ENCODE measurements at regions not wholly inside any gene's neighbourhood (a gene's known extent, or its start where the extent isn't known, plus 50 kb on each side); places are given as distances from the start of the nearest gene placed in this dataset.

GRCh38 chr18:67951137-67951536 is 434.6 kb upstream of the DSEL start:
- DNase-seq: no peak

DNA sequence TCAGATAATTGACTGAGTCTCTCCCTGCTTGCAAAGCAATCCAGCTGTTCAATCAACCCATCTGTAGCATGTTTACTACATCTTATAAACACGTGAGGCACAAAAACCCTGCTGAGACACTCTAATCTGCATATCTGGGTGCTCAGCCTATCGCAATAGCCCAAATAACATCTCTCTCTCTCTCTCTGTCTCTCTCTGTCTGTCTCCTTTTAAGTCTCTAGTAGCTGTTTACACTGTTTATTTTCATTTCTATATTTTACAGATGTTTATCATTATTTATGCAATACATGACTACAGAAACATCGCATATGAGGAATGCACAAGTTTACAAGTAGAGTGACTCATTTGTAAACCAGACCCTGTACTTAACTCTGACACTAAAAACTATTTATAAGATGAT is 422.1 kb upstream of the DSEL start:
- no peak for DNase-seq

DNA sequence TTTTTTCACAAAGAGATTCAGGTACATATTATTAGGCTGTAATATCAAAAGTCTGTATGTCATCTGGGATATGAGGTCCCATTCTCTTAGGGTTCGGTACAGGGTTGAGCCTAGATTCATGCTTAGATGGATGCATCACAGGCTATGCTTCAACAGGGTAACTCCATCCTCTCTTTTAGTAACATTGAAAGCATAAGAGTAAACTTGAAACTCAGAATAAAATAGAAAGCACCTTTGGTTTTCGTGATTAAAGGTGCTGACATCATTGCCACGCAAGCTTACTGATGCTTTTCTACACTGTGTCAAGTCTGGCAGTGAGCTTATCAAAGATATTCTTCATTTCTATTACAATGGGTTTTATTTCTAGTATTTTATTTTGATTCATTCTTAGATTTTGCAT is 419.1 kb upstream of the DSEL start:
- no peak for DNase-seq

- DNase-seq: no peak
Observed at GRCh38 chr18:67933271-67933670, 416.8 kb upstream of the DSEL start.

DNA sequence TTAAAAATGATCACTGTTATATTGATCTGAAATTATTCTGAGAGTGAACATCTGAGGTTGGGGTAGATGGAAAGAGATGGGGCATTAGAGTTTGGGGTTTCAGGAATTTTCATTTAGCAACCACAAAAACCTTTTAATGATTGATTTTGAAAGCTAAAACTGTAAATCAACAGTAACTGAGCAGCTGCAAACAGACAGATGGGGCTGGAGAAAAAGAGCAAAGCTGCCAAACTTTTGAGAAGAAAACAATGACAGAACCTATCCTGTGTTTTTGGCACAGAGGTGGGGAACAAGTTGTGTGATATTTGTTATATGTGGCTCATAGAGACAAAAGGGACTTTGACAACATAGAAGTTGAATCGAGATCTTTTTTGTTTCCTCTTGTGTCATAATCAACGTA is 415.8 kb upstream of the DSEL start:
- DNase-seq: no peak

DNA sequence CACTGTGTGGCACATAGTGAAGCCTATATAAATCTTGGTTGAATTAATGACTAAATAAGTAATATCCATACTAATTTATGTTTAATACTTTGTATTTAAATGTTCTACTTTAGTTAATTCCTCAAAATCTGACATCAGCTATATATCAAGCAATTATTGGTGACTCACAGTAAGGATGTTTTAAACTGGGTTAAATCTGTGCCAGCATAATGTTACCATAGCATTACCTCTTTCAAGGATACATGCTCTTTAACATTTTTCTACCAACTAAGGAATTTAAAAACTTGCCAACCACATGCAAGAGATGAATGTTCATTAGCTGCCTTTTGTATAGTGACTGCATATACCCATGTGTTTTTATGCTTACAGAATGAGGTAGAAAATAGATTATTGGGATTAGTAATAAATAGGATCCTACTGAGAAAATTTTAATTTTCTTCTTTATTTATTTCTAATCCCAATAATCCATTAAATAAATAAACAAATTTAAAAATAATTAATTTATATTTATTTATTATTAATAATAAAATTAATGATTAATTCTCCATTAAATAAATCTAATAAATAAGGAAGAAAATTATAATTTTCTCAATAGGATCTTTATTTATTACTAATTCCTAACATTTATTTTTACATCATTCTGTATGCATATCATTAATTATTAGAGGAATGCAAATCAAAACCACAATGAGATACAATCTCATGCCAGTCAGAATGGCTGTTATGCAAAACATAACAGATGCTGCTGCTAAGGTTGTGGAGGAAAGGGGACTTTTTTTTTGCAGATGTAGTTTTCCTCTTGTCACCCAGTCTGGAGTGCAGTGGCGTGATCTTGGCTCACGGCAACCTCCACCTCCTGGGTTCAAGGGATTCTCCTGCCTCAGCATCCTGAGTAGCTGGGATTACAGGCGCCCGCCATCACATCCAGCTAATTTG is 410.7 kb upstream of the DSEL start:
- DNase-seq: no peak

DNA sequence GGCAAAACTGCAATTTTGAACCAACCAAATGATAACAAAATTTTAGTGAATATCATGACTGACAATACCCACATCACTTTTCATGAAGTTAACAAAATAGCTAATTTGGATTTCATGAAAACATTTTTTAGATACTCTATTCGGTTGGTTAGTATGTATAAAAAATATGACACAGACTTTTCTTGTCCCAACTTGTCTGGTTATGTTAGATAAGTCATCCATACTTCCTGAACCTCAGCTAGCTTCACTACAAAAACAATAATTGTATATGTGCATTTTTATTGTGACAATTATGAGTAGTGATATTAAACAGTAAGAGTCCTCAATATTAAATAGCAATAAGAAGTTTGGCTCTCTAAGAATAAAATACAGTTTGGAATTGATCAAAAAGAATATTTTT is 408.1 kb upstream of the DSEL start:
- DNase-seq: no peak

DNA sequence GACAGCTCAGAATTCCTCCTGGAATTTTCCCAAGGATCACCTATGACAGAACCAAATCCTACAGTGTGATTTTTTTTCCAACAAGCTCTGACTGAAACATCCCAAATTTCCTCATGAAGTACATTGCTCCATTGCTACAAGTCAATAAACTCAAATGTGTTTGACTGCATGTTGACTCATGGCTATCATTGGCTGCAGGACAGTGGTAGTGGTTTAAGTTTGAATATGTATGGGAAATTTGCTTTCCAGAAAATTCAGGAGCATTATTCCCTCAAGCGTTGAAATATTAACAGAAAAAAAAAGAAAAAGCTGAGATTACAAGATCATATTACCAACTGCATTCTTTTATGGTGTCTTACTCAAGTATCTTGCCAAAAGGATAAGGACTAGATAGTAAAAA is 402.8 kb upstream of the DSEL start:
- DNase-seq: no peak

DNA sequence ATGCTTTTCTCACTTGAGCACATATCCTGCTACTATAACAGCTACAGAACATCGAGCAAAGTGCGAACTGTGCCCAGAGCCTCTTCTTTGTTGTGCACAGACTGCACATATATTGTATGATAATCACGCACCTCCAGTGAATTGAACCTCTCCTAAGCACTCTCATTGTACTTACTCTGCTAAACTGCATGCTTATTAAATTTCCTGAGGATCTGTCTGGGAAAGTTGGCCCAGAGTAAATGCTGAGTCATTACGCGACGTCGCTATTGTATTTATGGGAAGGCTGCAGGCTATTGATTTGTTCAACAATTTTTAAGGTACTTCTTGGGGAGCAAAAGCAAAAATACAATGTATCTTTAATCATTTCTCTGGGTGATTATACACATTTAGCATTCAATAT is 399.6 kb upstream of the DSEL start:
- peak; percentile 14 for DNase-seq

GRCh38 chr18:67913040-67913439 is 396.5 kb upstream of the DSEL start:
- DNase-seq: no peak

- no peak for DNase-seq
Observed at GRCh38 chr18:67901573-67901972, 385.1 kb upstream of the DSEL start.

- no peak for DNase-seq
Observed at GRCh38 chr18:67896451-67896850, 379.9 kb upstream of the DSEL start.

DNA sequence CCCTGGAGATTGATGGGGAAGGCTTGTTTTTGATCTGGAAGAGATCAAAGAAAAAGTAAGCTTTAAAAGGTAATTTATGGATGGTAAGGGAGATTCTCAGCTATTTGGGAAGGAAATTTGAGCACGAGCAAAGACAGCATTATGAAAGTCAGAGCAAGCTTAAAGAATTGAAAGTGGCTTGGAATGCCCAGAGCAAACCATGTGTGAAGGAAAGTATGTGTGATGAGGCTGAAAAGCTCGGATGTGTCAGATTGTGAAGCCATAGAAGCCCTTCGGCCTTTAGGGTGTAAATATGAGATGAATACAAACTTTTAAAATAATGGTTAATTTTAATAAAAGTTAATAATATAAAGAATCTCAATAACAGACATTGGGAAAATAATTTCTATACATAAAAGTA is 377.4 kb upstream of the DSEL start:
- no peak for DNase-seq

DNA sequence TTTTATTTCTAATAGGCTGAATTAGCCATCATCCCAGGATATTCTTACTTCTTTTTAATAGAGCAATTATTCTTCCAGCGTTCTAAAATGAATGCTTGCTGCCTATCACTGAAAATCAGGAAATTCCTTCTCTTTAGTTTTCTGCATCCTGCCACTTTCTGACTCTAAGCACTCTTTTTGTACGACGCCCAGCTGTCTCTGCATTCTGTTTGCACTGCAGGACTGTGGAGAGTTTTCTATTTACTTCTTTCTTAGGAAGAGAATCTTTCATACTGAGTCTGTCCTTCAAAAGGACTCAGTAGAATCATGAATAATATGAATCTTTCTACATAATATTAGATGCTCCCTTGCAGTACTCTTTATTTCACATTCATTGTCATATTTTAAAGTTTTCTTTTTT is 360.4 kb upstream of the DSEL start:
- DNase-seq: no peak

GRCh38 chr18:67875944-67876343 is 359.4 kb upstream of the DSEL start:
- DNase-seq: peak; percentile 37

DNA sequence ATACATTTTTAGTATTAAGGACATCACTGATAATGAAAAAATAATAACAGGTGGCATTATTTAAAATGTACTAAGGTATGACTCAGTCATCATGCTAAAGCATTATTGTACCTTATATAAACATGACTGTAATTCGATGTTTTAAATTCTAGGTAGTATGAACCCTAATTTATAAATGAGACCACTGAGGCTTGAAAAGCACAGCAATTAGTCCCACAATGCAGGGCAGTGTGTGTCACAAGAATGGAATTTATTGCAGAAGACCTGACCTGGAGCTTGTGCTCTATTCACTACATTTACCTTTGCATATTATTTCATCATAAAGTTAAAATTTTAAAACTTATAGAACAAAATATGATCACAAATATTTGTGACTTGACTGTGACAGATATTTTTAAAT is 358.5 kb upstream of the DSEL start:
- DNase-seq: no peak

DNA sequence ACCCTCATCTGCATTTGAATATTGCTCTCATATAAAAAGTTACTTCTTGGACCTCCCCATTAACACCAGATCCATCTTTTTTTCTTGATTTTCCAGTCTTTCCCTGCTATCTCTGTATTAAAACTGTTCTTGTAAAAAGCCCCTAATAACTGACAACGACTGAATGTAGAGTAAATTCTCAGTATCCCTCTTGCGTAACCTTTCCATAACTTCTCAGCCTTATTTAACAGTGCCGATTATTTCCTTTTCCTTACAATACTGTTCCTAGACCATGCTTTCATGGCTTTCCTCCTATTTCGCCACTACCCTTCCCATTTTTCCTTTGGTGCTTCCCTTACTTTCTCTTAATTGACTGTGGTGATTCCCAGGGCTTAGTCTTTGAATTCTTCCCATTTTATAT is 348.9 kb upstream of the DSEL start:
- DNase-seq: no peak

- no peak for DNase-seq
Observed at GRCh38 chr18:67864677-67865340, 348.3 kb upstream of the DSEL start.

GRCh38 chr18:67862069-67862468 is 345.5 kb upstream of the DSEL start:
- no peak for DNase-seq

GRCh38 chr18:67854340-67854739 is 337.8 kb upstream of the DSEL start:
- no peak for DNase-seq

DNA sequence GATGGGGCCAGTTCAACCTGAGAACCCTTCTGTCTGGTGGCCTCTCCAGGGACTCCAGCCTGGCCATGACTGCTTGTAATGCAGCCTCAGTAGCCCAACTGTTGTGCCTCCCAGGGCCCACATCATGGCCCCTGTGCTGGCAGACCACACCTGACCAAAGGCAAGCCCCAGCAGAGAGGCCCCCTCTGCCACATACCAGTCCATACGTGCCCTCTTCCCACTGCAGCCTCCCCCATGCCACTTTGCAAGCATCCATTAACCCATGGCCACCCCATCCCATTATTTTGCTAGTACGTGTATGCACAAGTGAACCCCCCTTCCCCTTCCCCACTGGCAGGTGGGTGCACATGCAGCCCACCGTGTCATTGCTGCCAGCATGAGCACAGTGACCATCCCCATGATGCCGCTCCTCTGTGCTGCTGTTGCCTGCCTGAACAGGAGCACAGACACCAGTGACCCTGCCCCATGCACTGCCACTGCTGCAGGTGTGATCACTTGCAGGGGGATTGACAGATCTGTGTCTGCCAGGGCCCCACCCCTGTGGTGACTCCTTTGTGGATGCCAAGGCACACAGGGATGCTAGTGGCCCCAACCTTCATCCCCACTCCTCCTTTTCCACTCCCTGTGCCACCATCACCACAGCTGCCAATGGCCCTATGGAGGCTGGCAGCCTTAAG is 330.0 kb upstream of the DSEL start:
- DNase-seq: no peak

DNA sequence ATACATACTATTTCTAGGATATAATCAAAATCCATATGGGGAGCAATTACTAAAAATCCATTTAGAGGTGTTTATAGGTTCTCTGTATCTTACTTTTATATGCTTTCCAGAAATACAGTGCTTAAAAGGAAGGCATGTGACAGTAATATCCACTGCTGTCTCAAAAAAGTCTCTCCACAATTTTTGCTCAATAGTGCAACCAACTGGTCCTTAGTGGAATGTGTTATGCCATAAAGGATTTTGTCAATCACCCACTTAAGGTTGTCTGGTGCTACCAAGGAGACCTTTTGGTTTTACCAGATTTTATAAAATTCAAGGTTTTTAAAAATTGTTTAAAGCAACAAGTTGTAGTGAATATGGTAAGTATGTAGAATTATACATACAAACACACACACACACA is 328.5 kb upstream of the DSEL start:
- no peak for DNase-seq

- DNase-seq: no peak
Observed at GRCh38 chr18:67840379-67840778, 323.9 kb upstream of the DSEL start.

GRCh38 chr18:67818432-67818831 is 301.9 kb upstream of the DSEL start:
- no peak for DNase-seq
